ENCODE measurements at regions not wholly inside any gene's neighbourhood (a gene's known extent, or its start where the extent isn't known, plus 50 kb on each side); places are given as distances from the start of the nearest gene placed in this dataset.

DNA sequence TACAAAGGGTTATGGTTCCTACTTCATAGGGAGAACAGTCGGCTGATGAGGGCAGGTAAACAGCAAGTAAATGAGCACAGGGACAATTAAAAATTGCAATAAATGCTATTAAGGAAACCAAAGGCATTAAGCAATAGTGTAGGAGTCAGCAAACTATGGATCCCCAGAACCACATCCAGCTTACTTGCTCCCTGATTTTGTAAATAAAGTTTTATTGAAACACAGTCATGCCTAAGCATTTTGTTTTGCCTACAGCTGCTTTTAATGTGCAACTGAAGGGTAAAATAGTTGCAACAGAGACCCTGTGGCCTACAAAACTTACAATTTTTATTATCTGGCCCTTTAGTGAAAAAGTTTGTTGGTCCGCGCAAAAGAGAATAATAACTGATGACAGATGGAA is 351.2 kb upstream of the NR2F2 start:
- TF ChIP-seq EZH2 (IDR thresholded peaks at IDR 0.05; ENCODE audit: low read length, missing control alignments): no peak
- TF ChIP-seq, protein P1, sequence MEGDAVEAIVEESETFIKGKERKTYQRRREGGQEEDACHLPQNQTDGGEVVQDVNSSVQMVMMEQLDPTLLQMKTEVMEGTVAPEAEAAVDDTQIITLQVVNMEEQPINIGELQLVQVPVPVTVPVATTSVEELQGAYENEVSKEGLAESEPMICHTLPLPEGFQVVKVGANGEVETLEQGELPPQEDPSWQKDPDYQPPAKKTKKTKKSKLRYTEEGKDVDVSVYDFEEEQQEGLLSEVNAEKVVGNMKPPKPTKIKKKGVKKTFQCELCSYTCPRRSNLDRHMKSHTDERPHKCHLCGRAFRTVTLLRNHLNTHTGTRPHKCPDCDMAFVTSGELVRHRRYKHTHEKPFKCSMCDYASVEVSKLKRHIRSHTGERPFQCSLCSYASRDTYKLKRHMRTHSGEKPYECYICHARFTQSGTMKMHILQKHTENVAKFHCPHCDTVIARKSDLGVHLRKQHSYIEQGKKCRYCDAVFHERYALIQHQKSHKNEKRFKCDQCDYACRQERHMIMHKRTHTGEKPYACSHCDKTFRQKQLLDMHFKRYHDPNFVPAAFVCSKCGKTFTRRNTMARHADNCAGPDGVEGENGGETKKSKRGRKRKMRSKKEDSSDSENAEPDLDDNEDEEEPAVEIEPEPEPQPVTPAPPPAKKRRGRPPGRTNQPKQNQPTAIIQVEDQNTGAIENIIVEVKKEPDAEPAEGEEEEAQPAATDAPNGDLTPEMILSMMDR (conservative IDR thresholded peaks at IDR 0.05 in 1 of 2, IDR thresholded peaks at IDR 0.05 in 1 of 2; ENCODE audit: low read depth in 1 of 2, low read length in 2 of 2): no peak
- DNase-seq (ENCODE audit: low read depth in 2 of 2): no peak
- Histone ChIP-seq H3K9ac (ENCODE audit: insufficient read depth, low read length) (no peak overlapping the region), H3K36me3 (ENCODE audit: control insufficient read depth, insufficient read depth, low read length) (no peaks in the 10 kb centered on the region), H4K20me1 (ENCODE audit: control insufficient read depth, extremely low read depth, insufficient read depth, low read length) (no peaks in the 10 kb centered on the region), H2AFZ (ENCODE audit: low read length) (no peak overlapping the region), H3K4me3 (replicated peaks in 1 of 4; ENCODE audit: control extremely low read depth in 1 of 4, insufficient read depth in 1 of 4, low read depth in 3 of 4, low read length in 4 of 4) (no peak overlapping the region), H3K27ac (ENCODE audit: insufficient read depth, low read length) (no peak overlapping the region), H3K79me2 (ENCODE audit: control insufficient read depth, insufficient read depth, low read length) (no peaks in the 10 kb centered on the region), H3K27me3 (ENCODE audit: control insufficient read depth, insufficient read depth, low read length) (no peaks in the 10 kb centered on the region), H3K4me1 (ENCODE audit: control insufficient read depth, extremely low read depth, insufficient read depth, low read length) (no peaks in the 10 kb centered on the region), H3K9me3 (ENCODE audit: control insufficient read depth, insufficient read depth, low read depth, low read length) (no peaks in the 10 kb centered on the region), H3K4me2 (ENCODE audit: extremely low read depth, insufficient read depth, low read length) (no peak overlapping the region)

- no peak for DNase-seq (ENCODE audit: low read depth in 2 of 2)
- H3K9ac ChIP-seq (ENCODE audit: insufficient read depth, low read length): no peak overlapping the region
- H3K9me3 ChIP-seq (ENCODE audit: control insufficient read depth, insufficient read depth, low read depth, low read length): no peaks in the 10 kb centered on the region
- no peaks in the 10 kb centered on the region for H3K36me3 ChIP-seq (ENCODE audit: control insufficient read depth, insufficient read depth, low read length)
- no peaks in the 10 kb centered on the region for H3K27me3 ChIP-seq (ENCODE audit: control insufficient read depth, insufficient read depth, low read length)
- H2AFZ ChIP-seq (ENCODE audit: low read length): no peak overlapping the region
- H3K27ac ChIP-seq (ENCODE audit: insufficient read depth, low read length): no peak overlapping the region
- TF ChIP-seq, protein P1 (conservative IDR thresholded peaks at IDR 0.05 in 1 of 2, IDR thresholded peaks at IDR 0.05 in 1 of 2; ENCODE audit: low read depth in 1 of 2, low read length in 2 of 2): no peak
- no peak for TF ChIP-seq EZH2 (IDR thresholded peaks at IDR 0.05; ENCODE audit: low read length, missing control alignments)
- H3K4me2 ChIP-seq (ENCODE audit: extremely low read depth, insufficient read depth, low read length): no peak overlapping the region
- H3K79me2 ChIP-seq (ENCODE audit: control insufficient read depth, insufficient read depth, low read length): no peaks in the 10 kb centered on the region
- H3K4me1 ChIP-seq (ENCODE audit: control insufficient read depth, extremely low read depth, insufficient read depth, low read length): no peaks in the 10 kb centered on the region
- no peaks in the 10 kb centered on the region for H4K20me1 ChIP-seq (ENCODE audit: control insufficient read depth, extremely low read depth, insufficient read depth, low read length)
- no peak overlapping the region for H3K4me3 ChIP-seq (replicated peaks in 1 of 4; ENCODE audit: control extremely low read depth in 1 of 4, insufficient read depth in 1 of 4, low read depth in 3 of 4, low read length in 4 of 4)
Measured at GRCh38 chr15:95981209-95981608, 349.3 kb upstream of the NR2F2 start.

DNA sequence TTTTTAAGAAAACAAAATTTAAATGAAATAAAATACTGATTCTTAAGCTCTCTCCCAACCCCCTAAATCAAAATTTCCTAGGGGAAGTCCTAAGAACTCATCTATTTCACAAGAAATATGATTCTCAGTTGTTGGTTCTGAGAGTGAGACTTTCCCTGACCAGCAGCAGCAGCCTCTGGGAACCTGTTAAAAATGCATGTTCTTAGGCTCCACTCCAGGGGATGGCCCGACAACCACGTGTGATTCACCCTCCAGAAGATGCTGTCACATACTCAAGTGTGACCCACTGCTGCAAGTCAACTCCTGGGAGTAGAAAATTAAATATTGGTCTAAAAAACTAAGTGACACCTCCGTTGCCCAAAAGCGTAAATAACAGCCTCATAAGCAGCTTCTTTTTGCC is 343.2 kb upstream of the NR2F2 start:
- Histone ChIP-seq H3K4me3 (replicated peaks in 1 of 4; ENCODE audit: control extremely low read depth in 1 of 4, insufficient read depth in 1 of 4, low read depth in 3 of 4, low read length in 4 of 4) (no peak overlapping the region), H2AFZ (ENCODE audit: low read length) (no peak overlapping the region), H4K20me1 (ENCODE audit: control insufficient read depth, extremely low read depth, insufficient read depth, low read length) (no peaks in the 10 kb centered on the region), H3K9ac (ENCODE audit: insufficient read depth, low read length) (no peak overlapping the region), H3K4me2 (ENCODE audit: extremely low read depth, insufficient read depth, low read length) (no peak overlapping the region), H3K4me1 (ENCODE audit: control insufficient read depth, extremely low read depth, insufficient read depth, low read length) (peaks cover 2% of the 10 kb centered on the region), H3K27ac (ENCODE audit: insufficient read depth, low read length) (no peak overlapping the region), H3K36me3 (ENCODE audit: control insufficient read depth, insufficient read depth, low read length) (no peaks in the 10 kb centered on the region), H3K79me2 (ENCODE audit: control insufficient read depth, insufficient read depth, low read length) (no peaks in the 10 kb centered on the region), H3K27me3 (ENCODE audit: control insufficient read depth, insufficient read depth, low read length) (no peaks in the 10 kb centered on the region), H3K9me3 (ENCODE audit: control insufficient read depth, insufficient read depth, low read depth, low read length) (no peaks in the 10 kb centered on the region)
- no peak for TF ChIP-seq EZH2 (IDR thresholded peaks at IDR 0.05; ENCODE audit: low read length, missing control alignments)
- TF ChIP-seq, protein P1 (conservative IDR thresholded peaks at IDR 0.05 in 1 of 2, IDR thresholded peaks at IDR 0.05 in 1 of 2; ENCODE audit: low read depth in 1 of 2, low read length in 2 of 2): no peak
- DNase-seq (ENCODE audit: low read depth in 2 of 2): no peak

Data from fibroblast of lung (primary cell).